D721Med (cell line): ENCODE measurements at regions not wholly inside any gene's neighbourhood (a gene's known extent, or its start where the extent isn't known, plus 50 kb on each side); places are given as distances from the start of the nearest gene placed in this dataset.

Source experiments
- DNase-seq: peaks from one replicate; pipeline ENCODE4 v3.0.0; 2011; ENCODE audit warnings: low spot score; ENCODE audit not compliant: insufficient read length
- FAIRE-seq: peaks from 2 replicates; lab custom pipeline; 2011; peaks lifted over from hg19 to GRCh38; lab: Jason Lieb, UNC
- TF ChIP-seq, protein P1 (sequence below): IDR thresholded peaks from 2 replicates; pipeline ENCODE4 v1.5.1; 2012; ENCODE audit warnings: mild to moderate bottlenecking, control low read depth; ENCODE audit not compliant: insufficient read depth; ENCODE audit errors: missing control alignments

DNA sequence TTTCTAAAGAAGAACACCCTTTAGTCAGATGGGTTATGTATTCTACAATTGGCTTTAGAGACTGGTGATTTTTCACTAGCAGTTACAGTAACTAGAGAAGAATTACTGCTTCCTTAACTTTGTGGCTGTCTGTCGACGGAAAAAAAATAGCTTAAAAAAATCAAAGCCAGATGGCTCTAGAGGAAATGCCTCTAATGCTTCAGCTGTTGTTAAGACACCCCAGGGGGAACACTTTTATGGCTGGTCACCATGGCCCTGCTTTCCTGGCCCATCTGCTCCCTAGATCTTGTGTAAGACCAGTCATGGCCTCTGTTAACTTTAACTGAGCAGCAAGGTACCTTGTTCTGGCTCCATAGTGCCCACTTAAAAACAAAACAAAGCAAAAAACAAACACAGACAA, 198.6 kb upstream of the PLSCR5 start:
- FAIRE-seq, result peak; percentile 94
- DNase-seq, result no peak
- TF ChIP-seq, protein P1, sequence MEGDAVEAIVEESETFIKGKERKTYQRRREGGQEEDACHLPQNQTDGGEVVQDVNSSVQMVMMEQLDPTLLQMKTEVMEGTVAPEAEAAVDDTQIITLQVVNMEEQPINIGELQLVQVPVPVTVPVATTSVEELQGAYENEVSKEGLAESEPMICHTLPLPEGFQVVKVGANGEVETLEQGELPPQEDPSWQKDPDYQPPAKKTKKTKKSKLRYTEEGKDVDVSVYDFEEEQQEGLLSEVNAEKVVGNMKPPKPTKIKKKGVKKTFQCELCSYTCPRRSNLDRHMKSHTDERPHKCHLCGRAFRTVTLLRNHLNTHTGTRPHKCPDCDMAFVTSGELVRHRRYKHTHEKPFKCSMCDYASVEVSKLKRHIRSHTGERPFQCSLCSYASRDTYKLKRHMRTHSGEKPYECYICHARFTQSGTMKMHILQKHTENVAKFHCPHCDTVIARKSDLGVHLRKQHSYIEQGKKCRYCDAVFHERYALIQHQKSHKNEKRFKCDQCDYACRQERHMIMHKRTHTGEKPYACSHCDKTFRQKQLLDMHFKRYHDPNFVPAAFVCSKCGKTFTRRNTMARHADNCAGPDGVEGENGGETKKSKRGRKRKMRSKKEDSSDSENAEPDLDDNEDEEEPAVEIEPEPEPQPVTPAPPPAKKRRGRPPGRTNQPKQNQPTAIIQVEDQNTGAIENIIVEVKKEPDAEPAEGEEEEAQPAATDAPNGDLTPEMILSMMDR, result no peak

DNA sequence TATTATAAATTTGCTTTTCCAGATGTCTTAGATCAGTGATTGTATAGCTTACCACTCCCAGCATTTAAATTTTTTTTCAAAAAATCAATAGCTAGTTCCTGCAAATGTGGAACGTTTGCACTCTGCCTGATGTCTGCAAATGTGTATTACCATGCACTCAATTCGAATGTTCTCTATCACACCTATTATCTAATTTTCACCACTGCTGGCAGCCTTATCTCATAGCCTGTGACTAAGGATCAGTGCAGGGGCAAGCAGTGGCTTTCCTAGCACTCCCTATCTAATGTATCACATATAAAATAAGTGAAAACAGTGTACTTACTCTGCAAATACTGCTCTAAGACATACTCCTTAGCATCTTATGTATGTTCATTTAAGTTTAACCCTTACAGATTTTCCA, 196.3 kb upstream of the PLSCR5 start:
- TF ChIP-seq, protein P1, result no peak
- DNase-seq (no peak), FAIRE-seq (no peak)

DNA sequence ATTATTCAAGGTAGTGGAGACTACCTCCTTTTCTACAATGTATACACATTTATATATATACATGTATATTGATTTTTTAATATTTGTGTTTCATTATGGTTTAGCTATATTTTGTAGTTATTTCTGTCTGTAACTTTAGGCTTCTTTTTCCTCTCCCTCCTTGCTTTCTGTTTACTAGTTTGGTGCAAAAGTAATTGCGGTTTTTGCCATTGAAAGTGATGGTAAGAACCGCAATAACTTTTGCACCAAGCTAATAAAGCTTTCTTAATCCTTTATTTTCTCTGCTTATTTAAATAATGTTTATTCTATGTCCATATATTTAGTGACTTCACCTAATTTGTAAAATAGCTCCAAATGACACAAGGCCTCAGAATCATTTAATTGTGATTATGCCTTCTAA, 195.3 kb upstream of the PLSCR5 start:
- DNase-seq, result no peak
- FAIRE-seq, result no peak
- TF ChIP-seq, protein P1, result no peak

DNA sequence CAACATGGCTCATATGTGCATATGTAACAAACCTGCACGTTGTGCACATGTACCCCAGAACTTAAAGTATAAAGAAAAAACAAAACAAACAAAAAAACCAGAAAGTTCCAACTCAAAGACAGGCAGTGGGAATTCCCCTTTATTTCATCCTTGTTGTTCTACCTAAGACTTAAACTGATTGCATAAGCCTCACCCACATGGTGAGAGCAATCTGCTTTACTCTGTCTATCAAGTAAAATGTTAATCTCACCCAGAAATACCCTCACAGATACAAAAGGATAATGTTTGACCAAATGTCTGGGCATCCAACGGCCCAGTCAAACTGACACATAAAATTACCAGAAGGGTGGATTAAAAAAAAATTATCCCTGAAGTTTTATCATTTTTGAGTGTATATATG, 190.9 kb upstream of the PLSCR5 start:
- DNase-seq (no peak), FAIRE-seq (peak; percentile 44)
- TF ChIP-seq, protein P1, result no peak

DNA sequence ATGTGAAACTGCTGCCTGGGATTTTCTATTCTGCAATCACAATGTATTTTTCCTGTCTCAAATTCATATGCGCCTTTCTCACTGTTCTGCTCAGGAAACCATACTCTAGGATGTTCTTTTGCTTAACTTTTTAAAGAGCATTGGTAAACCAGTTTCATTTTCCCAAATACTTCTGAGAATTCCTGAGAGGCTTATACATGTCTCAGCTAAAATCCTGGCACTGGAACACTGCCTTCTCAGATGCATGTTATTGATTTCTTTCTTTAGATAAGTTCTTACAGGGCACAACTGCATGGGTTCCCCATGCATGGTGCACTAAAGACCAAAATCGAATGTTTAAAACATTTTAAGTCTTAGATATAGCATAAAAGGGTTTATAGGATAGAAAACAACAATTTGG, 178.3 kb upstream of the PLSCR5 start:
- TF ChIP-seq, protein P1, result no peak
- DNase-seq (no peak), FAIRE-seq (no peak)

DNA sequence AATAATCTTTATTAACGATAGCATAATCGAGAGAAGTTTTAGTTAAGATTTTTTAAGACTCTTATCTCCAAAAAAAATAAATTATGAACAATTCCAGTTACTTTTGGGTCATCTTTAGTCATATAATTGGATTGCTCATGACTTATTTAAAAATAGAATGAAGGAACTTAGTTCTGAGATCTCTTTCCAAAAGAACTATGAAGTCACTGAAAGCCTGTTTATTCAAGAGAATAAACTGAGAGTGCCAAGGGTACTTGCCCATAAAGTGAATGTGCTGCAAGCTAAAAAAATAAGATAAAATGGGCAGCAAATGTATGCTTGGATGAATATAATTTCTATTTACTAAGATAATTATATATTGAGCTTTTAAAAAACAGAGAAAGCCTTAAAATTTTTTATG, 176.5 kb upstream of the PLSCR5 start:
- TF ChIP-seq, protein P1, result no peak
- FAIRE-seq (no peak), DNase-seq (no peak)

DNA sequence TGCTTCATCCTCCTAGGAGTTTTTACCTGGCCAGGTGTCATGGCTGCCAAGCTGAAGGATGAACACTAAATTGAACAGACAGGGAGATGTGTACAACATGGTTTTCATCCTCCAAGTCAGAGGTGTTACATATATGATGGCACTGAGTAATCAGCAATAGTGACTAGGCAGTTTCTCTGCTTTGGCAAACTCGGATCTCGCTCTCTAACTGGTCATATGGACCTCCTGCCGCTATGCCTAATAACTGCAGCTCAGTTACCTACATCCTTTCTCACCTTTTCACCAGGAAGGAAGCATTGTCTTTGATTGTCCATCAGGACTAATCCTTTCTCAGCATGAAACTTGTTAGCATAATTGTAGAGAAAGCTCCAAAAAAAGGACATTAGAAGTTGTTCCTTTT, 175.9 kb upstream of the PLSCR5 start:
- FAIRE-seq (no peak), DNase-seq (no peak)
- TF ChIP-seq, protein P1, result no peak
